CD8-positive, alpha-beta memory T cell (primary cell): ENCODE measurements at regions not wholly inside any gene's neighbourhood (a gene's known extent, or its start where the extent isn't known, plus 50 kb on each side); places are given as distances from the start of the nearest gene placed in this dataset.

Source experiments
- CTCF ChIA-PET: fragments of 350-600 bp; sonication (Branson Sonifier 250); formaldehyde crosslinking; loops from one replicate; lab custom pipeline; 2021; ENCODE audit warnings: antibody characterized with exemption; lab: Charles Lee
- POLR2A ChIA-PET: fragments of 350-600 bp; sonication (Branson Sonifier 250); formaldehyde crosslinking; loops from one replicate; lab custom pipeline; 2021; ENCODE audit warnings: antibody characterized with exemption; lab: Charles Lee
- DNase-seq, 5 donors: peaks; one replicate each; pipeline versions ENCODE4 v3.0.0 to v3.0.0-alpha.2; 2020 to 2022; ENCODE audit warnings: mixed read lengths in 1 of 5
- H3K27ac ChIP-seq: one replicate; pipeline ENCODE4 v1.7.0; 2013; ENCODE audit warnings: low read depth, mild to moderate bottlenecking, low read length, moderate library complexity
- H3K27me3 ChIP-seq: 2 replicates; pipeline ENCODE4 v1.7.0; 2013; ENCODE audit warnings: low read length, mild to moderate bottlenecking; ENCODE audit not compliant: insufficient read depth, poor library complexity, severe bottlenecking
- H3K36me3 ChIP-seq: 2 replicates; pipeline ENCODE4 v1.7.0; 2013; ENCODE audit warnings: mild to moderate bottlenecking, low read length, moderate library complexity; ENCODE audit not compliant: insufficient read depth
- H3K4me1 ChIP-seq: 2 replicates; pipeline ENCODE4 v1.7.0; 2013; ENCODE audit warnings: mild to moderate bottlenecking, low read length, moderate library complexity; ENCODE audit not compliant: insufficient read depth
- H3K4me3 ChIP-seq: 2 replicates; pipeline ENCODE4 v1.7.0; 2013; ENCODE audit warnings: mild to moderate bottlenecking, low read length
- H3K9me3 ChIP-seq: 2 replicates; pipeline ENCODE4 v1.7.0; 2013; ENCODE audit warnings: mild to moderate bottlenecking, low read length
- H3K27ac Mint-ChIP-seq, 8 donors: one replicate each; pipeline ENCODE4 v1.8.0; 2020 to 2021; ENCODE audit warnings: mixed read lengths in 8 of 8, mild to moderate bottlenecking in 6 of 8, inconsistent platforms in 3 of 8, moderate library complexity in 3 of 8
- H3K27me3 Mint-ChIP-seq, 2 donors: one replicate each; pipeline ENCODE4 v1.8.0; 2020 to 2021; ENCODE audit warnings: mixed read lengths in 2 of 2, mild to moderate bottlenecking in 1 of 2, moderate library complexity in 1 of 2
- H3K36me3 Mint-ChIP-seq, 3 donors: one replicate each; pipeline ENCODE4 v1.8.0; 2020 to 2021; ENCODE audit warnings: mixed read lengths in 3 of 3, inconsistent platforms in 1 of 3, mild to moderate bottlenecking in 1 of 3
- H3K4me1 Mint-ChIP-seq, 3 donors: one replicate each; pipeline ENCODE4 v1.8.0; 2020 to 2021; ENCODE audit warnings: mixed read lengths in 3 of 3, inconsistent platforms in 1 of 3, mild to moderate bottlenecking in 1 of 3
- H3K4me3 Mint-ChIP-seq, 7 donors: one replicate each; pipeline ENCODE4 v1.8.0; 2020 to 2021; ENCODE audit warnings: mixed read lengths in 7 of 7, mild to moderate bottlenecking in 6 of 7, moderate library complexity in 4 of 7, inconsistent platforms in 2 of 7
- H3K9me3 Mint-ChIP-seq, 5 donors: one replicate each; pipeline ENCODE4 v1.8.0; 2020 to 2022; ENCODE audit warnings: mixed read lengths in 5 of 5, mild to moderate bottlenecking in 3 of 5, moderate library complexity in 2 of 5, inconsistent platforms in 1 of 5

DNA sequence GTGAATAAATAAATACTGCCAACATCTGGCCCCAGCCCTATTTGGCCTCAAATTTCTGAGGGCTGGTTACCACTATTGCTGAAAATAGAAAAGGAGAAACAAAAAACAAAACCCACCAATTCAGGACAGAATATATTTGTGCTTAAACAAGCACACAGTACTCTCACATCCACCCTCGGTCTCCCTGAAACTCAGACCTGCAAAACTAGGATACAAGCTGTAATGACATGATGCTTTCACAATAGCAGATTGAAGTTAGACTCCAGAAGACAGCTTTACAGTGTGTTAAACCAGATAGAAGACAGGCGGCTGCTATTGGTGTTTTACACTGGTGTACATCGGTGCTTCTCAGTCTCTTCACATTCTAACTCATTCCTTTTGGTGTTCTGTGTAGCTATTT, 214.9 kb upstream of the DMRT1 start:
- Histone ChIP-seq H3K9me3 (no peaks in the 10 kb centered on the region), H3K27ac (no peak overlapping the region), H3K27me3 (no peaks in the 10 kb centered on the region), H3K36me3 (no peaks in the 10 kb centered on the region), H3K4me1 (peaks cover 3% of the 10 kb centered on the region), H3K4me3 (no peak overlapping the region)
- H3K4me1 Mint-ChIP-seq: peaks cover 4 to 9% (median 5%) of the 10 kb centered on the region in 3 donors
- no peak overlapping the region for H3K27ac Mint-ChIP-seq
- H3K36me3 Mint-ChIP-seq: peaks cover 0 to 3% (median 0%) of the 10 kb centered on the region in 3 donors
- peaks cover 15 to 17% of the 10 kb centered on the region in 2 donors for H3K27me3 Mint-ChIP-seq
- ChIA-PET POLR2A (no interaction called here), CTCF (no interaction called here)
- H3K4me3 Mint-ChIP-seq: no peak overlapping the region
- no peaks in the 10 kb centered on the region for H3K9me3 Mint-ChIP-seq
- no peak for DNase-seq

DNA sequence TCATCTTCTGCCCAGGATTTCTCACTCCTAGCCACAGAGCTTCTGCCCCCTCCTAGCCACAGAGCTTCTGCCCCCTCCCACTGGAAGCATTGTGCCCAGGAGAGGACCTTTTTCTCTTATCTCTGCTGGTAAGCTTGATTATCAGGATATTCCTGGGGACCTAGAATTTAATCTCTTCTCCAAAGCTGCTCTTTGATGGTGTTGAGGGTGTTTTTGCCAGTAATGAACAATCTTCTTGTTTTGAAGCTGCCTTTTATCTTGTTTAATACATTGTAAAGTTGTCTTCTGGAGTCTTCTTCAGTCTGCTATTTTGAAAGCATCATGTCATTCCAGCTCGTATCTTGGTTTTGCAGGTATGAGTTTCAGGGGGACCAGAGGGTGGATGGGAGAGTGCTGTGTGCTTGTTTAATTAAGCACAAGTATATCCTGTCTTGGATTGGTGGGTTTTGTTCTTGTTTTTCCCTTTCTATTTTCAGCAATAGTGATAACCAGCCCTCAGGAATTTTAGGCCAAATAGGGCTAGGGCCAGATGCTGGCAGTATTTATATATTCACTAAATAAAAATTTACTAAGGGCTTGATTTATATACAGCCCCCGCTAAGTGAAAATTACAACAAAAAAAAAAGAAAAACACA, 214.0 kb upstream of the DMRT1 start:
- Mint-ChIP-seq H3K36me3 (peaks cover 0 to 2% (median 0%) of the 10 kb centered on the region in 3 donors), H3K4me3 (no peak overlapping the region), H3K9me3 (no peaks in the 10 kb centered on the region), H3K27me3 (peaks cover 7 to 13% of the 10 kb centered on the region in 2 donors), H3K27ac (no peak overlapping the region), H3K4me1 (peaks cover 8 to 13% (median 9%) of the 10 kb centered on the region in 3 donors)
- DNase-seq: no peak
- Histone ChIP-seq H3K4me1 (peaks cover 6% of the 10 kb centered on the region), H3K4me3 (no peak overlapping the region), H3K36me3 (no peaks in the 10 kb centered on the region), H3K27ac (no peak overlapping the region), H3K27me3 (no peaks in the 10 kb centered on the region), H3K9me3 (no peaks in the 10 kb centered on the region)
- ChIA-PET POLR2A (no interaction called here), CTCF (no interaction called here)

DNA sequence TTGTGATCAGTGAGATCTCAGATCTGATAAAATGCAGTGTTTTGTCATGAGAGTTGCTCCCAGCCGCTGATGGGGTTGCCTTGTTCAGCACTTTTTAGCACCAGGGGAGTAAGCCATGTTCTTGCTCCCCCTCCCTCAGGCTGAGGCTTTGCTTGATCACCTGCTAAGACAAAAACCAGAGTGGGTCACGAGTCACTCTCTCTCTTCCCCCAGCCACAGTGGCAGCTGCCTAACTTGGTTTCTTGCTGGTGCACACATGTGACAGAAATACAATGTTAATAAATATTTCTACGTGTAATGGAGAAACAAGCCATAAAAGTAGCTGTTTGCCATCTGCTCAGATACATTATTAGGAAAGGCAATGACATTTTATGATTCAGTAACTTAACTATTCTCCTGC, 212.4 kb upstream of the DMRT1 start:
- ChIA-PET CTCF (no interaction called here), POLR2A (no interaction called here)
- Mint-ChIP-seq H3K4me1 (peaks cover 8 to 13% (median 9%) of the 10 kb centered on the region in 3 donors), H3K27ac (peak overlapping the region in 1 of 8 donors; percentile 61), H3K4me3 (no peak overlapping the region), H3K27me3 (peaks cover 3 to 5% of the 10 kb centered on the region in 2 donors), H3K9me3 (no peaks in the 10 kb centered on the region), H3K36me3 (peaks cover 0 to 2% (median 0%) of the 10 kb centered on the region in 3 donors)
- Histone ChIP-seq H3K9me3 (no peaks in the 10 kb centered on the region), H3K27ac (no peak overlapping the region), H3K4me3 (no peak overlapping the region), H3K36me3 (no peaks in the 10 kb centered on the region), H3K27me3 (no peaks in the 10 kb centered on the region), H3K4me1 (peaks cover 6% of the 10 kb centered on the region)
- no peak for DNase-seq

DNA sequence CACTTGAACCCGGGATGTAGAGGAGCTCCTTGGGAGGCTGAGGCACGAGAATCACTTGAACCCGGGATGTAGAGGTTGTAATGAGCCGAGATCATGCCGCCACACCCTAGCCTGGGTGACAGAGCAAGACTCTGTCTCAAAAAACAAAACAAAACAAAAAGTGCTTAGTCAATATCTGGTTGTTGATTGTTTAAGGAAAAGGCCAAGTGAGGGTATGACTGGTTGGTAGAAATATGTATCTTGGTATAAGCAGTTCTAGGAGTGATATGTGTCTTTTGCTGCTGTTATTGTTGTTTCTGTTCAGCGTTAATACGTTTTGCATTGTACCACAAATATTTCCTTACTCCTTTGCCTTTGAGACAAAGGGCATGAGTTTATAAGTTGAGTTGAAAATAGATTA, 210.7 kb upstream of the DMRT1 start:
- Histone ChIP-seq H3K27ac (no peak overlapping the region), H3K4me3 (no peak overlapping the region), H3K9me3 (no peaks in the 10 kb centered on the region), H3K27me3 (no peaks in the 10 kb centered on the region), H3K4me1 (peaks cover 6% of the 10 kb centered on the region), H3K36me3 (no peaks in the 10 kb centered on the region)
- DNase-seq: no peak
- peaks cover 8 to 13% (median 9%) of the 10 kb centered on the region in 3 donors for H3K4me1 Mint-ChIP-seq
- peaks cover 3 to 5% of the 10 kb centered on the region in 2 donors for H3K27me3 Mint-ChIP-seq
- H3K4me3 Mint-ChIP-seq: no peak overlapping the region
- ChIA-PET POLR2A (no interaction called here), CTCF (no interaction called here)
- H3K36me3 Mint-ChIP-seq: peaks cover 0 to 2% (median 0%) of the 10 kb centered on the region in 3 donors
- H3K27ac Mint-ChIP-seq: no peak overlapping the region
- H3K9me3 Mint-ChIP-seq: peaks cover 0 to 2% (median 0%) of the 10 kb centered on the region in 5 donors

DNA sequence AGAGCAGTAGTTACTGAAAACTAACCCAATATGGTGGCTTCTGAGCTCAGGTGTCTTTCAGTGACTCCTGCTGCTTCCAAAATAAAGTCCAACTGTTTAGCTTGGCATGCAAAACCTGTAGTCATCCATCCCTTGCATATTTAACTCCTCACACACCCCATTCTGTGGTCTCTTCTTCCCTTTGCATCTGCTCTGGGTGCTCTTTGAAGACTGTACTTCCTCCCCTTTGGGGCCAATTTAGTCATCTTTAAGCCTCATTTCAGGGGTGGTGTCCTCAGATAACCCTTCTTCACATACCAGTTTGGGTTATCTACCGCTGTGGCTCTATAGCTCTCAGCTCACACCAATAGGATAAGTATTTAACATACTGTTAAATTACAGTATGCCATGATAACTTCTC, 209.9 kb upstream of the DMRT1 start:
- Histone ChIP-seq H3K27ac (no peak overlapping the region), H3K27me3 (no peaks in the 10 kb centered on the region), H3K4me1 (peaks cover 6% of the 10 kb centered on the region), H3K9me3 (no peaks in the 10 kb centered on the region), H3K36me3 (no peaks in the 10 kb centered on the region), H3K4me3 (no peak overlapping the region)
- Mint-ChIP-seq H3K4me3 (no peak overlapping the region), H3K4me1 (peaks cover 8 to 13% (median 9%) of the 10 kb centered on the region in 3 donors), H3K27ac (no peak overlapping the region), H3K36me3 (peaks cover 0 to 2% (median 0%) of the 10 kb centered on the region in 3 donors), H3K9me3 (peaks cover 0 to 2% (median 0%) of the 10 kb centered on the region in 5 donors), H3K27me3 (peaks cover 1 to 3% of the 10 kb centered on the region in 2 donors)
- POLR2A ChIA-PET: no interaction called here
- DNase-seq: no peak
- CTCF ChIA-PET: no interaction called here

DNA sequence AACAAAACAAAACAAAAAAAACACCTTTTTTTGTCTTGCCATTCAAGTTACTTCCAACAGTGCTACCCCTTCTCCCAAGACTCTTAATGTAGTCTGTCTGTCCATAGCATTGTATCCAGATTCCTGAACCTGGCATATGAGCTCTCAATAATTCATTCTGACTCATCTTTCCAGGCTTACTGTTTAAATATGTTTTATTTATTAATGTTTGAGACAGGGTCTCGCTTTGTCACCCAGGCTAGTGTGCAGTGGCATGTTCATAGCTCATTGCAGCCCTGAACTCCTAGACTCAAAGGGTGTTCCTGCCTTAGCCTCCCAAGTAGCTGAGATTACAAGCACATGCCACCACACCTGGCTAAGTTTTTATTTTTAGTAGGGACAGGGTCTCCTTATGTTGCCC, 208.0 kb upstream of the DMRT1 start:
- H3K9me3 Mint-ChIP-seq: peaks cover 0 to 2% (median 0%) of the 10 kb centered on the region in 5 donors
- H3K36me3 ChIP-seq: no peaks in the 10 kb centered on the region
- peaks cover 8 to 17% (median 9%) of the 10 kb centered on the region in 3 donors for H3K4me1 Mint-ChIP-seq
- no peak overlapping the region for H3K4me3 Mint-ChIP-seq
- ChIA-PET POLR2A (no interaction called here), CTCF (no interaction called here)
- H3K27me3 ChIP-seq: no peaks in the 10 kb centered on the region
- no peaks in the 10 kb centered on the region for H3K9me3 ChIP-seq
- no peaks in the 10 kb centered on the region for H3K36me3 Mint-ChIP-seq
- peaks cover 0 to 2% of the 10 kb centered on the region in 2 donors for H3K27me3 Mint-ChIP-seq
- no peak overlapping the region for H3K27ac ChIP-seq
- H3K4me1 ChIP-seq: peaks cover 6% of the 10 kb centered on the region
- no peak overlapping the region for H3K4me3 ChIP-seq
- no peak for DNase-seq
- H3K27ac Mint-ChIP-seq: no peak overlapping the region

DNA sequence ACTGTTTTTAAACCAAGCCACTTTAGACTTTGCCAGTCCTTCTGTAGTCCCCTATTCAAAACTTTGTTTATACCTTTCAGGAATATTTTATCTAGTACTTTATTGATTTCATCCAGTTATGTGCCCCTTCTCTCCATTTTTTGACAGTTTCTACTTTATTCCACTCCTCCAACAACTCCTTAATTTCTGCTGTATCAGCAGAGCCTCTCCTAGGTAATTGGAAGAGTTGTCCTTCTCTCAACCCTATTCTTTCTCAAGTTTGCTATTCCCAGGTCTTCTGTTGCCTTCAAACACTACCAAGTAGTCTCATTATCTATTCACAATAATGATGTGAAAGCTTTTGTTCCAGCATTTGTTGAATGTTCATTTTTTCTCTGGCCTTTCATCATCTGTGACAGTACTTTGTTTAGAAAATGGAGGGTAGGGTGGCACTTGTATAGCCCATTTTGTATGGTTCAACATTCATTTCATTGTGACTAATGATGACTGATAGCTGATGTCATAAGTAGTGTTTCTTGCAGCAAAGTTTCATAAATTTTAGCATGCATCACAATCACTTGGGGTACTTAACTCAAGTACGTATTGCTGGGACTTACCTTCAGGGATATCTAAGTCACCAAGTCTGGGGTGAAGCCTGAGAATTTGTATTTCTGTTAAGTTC, 204.4 kb upstream of the DMRT1 start:
- ChIA-PET POLR2A (no interaction called here), CTCF (no interaction called here)
- Histone ChIP-seq H3K27me3 (no peaks in the 10 kb centered on the region), H3K4me1 (no peaks in the 10 kb centered on the region), H3K27ac (no peak overlapping the region), H3K4me3 (no peak overlapping the region), H3K36me3 (no peaks in the 10 kb centered on the region), H3K9me3 (no peaks in the 10 kb centered on the region)
- H3K36me3 Mint-ChIP-seq: no peaks in the 10 kb centered on the region
- H3K27me3 Mint-ChIP-seq: no peaks in the 10 kb centered on the region
- H3K4me3 Mint-ChIP-seq: no peak overlapping the region
- H3K27ac Mint-ChIP-seq: no peak overlapping the region
- H3K4me1 Mint-ChIP-seq: peaks cover 0 to 9% (median under 1%) of the 10 kb centered on the region in 3 donors
- peaks cover 0 to 2% (median 0%) of the 10 kb centered on the region in 5 donors for H3K9me3 Mint-ChIP-seq
- no peak for DNase-seq

DNA sequence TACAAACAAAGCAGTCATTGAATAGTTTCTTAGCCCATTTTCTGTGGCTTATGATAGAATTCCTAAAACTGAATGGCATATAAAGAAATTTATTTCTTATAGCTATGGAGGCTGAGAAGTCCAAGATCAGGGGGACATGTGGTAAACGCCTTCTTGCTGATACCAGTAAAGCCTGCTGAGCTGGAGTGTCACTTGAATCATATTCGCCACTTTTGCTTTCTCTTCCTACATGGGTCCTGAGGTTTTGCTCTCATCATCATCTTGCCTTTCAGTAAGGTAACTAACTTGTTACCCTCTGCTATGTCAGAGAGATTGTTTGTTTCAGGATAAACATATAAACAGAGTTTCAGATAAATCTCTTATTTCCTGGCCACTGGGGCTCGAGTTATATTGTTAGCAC, 203.3 kb upstream of the DMRT1 start:
- Mint-ChIP-seq H3K36me3 (no peaks in the 10 kb centered on the region), H3K4me3 (no peak overlapping the region), H3K27ac (peak overlapping the region in 1 of 8 donors; percentile 31), H3K9me3 (peaks cover 0 to 2% (median 0%) of the 10 kb centered on the region in 5 donors), H3K4me1 (peaks cover 0 to 12% (median 0%) of the 10 kb centered on the region in 3 donors), H3K27me3 (no peaks in the 10 kb centered on the region)
- H3K27ac ChIP-seq: no peak overlapping the region
- POLR2A ChIA-PET: no interaction called here
- DNase-seq: no peak
- H3K36me3 ChIP-seq: no peaks in the 10 kb centered on the region
- H3K4me3 ChIP-seq: no peak overlapping the region
- CTCF ChIA-PET: no interaction called here
- no peaks in the 10 kb centered on the region for H3K27me3 ChIP-seq
- H3K9me3 ChIP-seq: no peaks in the 10 kb centered on the region
- H3K4me1 ChIP-seq: no peaks in the 10 kb centered on the region
